GM18907 (cell line): ENCODE measurements at regions not wholly inside any gene's neighbourhood (a gene's known extent, or its start where the extent isn't known, plus 50 kb on each side); places are given as distances from the start of the nearest gene placed in this dataset.

Experiments
- ATAC-seq: cut with Tn5 transposase; IDR thresholded peaks from one replicate; pipeline ENCODE4 v1.9.1; 2021; ENCODE audit warnings: mild to moderate bottlenecking, moderate library complexity; ENCODE audit not compliant: unreplicated experiment

- ATAC-seq, result no peak
Observed at GRCh38 chr14:73800970-73801515, 50.6 kb upstream of the PTGR2 start.

GRCh38 chr14:73797543-73798265 lies 53.9 kb upstream of the PTGR2 start:
- no peak for ATAC-seq

- ATAC-seq, result no peak
Observed at GRCh38 chr14:73796893-73797542, 54.6 kb upstream of the PTGR2 start.

GRCh38 chr14:73796415-73796814 lies 55.2 kb upstream of the PTGR2 start:
- no peak for ATAC-seq

GRCh38 chr14:73795974-73796373 lies 55.7 kb upstream of the PTGR2 start:
- no peak for ATAC-seq

- no peak for ATAC-seq
Observed at GRCh38 chr14:73795466-73795865, 56.2 kb upstream of the PTGR2 start.

- ATAC-seq, result no peak
Observed at GRCh38 chr14:73794146-73794545, 57.5 kb upstream of the PTGR2 start.

- ATAC-seq, result no peak
Observed at GRCh38 chr14:73792481-73792880, 59.1 kb upstream of the PTGR2 start.

- no peak for ATAC-seq
Observed at GRCh38 chr14:73789989-73790581, 61.5 kb upstream of the PTGR2 start.

GRCh38 chr14:73788701-73789551 lies 62.7 kb upstream of the PTGR2 start:
- no peak for ATAC-seq

GRCh38 chr14:73788317-73788598 lies 63.4 kb upstream of the PTGR2 start:
- ATAC-seq, result no peak

- no peak for ATAC-seq
Observed at GRCh38 chr14:73787486-73788316, 63.9 kb upstream of the PTGR2 start.

- ATAC-seq, result no peak
Observed at GRCh38 chr14:73786636-73787485, 64.8 kb upstream of the PTGR2 start.

GRCh38 chr14:73785834-73786635 lies 65.6 kb upstream of the PTGR2 start:
- peak; percentile 42 for ATAC-seq

- peak; percentile 1 for ATAC-seq
Observed at GRCh38 chr14:73785336-73785833, 66.2 kb upstream of the PTGR2 start.

- ATAC-seq, result no peak
Observed at GRCh38 chr14:73784988-73785313, 66.7 kb upstream of the PTGR2 start.

GRCh38 chr14:73784181-73784987 lies 67.2 kb upstream of the PTGR2 start:
- ATAC-seq, result no peak
